CD4-positive, alpha-beta T cell treated with Interleukin-17A for 1 hour (primary cell): ENCODE measurements at regions not wholly inside any gene's neighbourhood (a gene's known extent, or its start where the extent isn't known, plus 50 kb on each side); places are given as distances from the start of the nearest gene placed in this dataset.

ENCODE experiments used
- DNase-seq: peaks from one replicate; pipeline ENCODE4 v3.0.0-alpha.2; 2020

GRCh38 chr7:142353147-142354060 is 95.5 kb upstream of the PRSS58 start:
- DNase-seq, result peak; percentile 15

GRCh38 chr7:142352543-142352942 is 94.7 kb upstream of the PRSS58 start:
- DNase-seq, result peak; percentile 51

GRCh38 chr7:142351145-142351544 is 93.3 kb upstream of the PRSS58 start:
- DNase-seq, result no peak

GRCh38 chr7:142349670-142350405 is 92.0 kb upstream of the PRSS58 start:
- no peak for DNase-seq

- DNase-seq, result no peak
These were observed 91.1 kb upstream of the PRSS58 start for GRCh38 chr7:142348921-142349405.

GRCh38 chr7:142348100-142348499 is 90.2 kb upstream of the PRSS58 start:
- no peak for DNase-seq

GRCh38 chr7:142347091-142347490 is 89.2 kb upstream of the PRSS58 start:
- DNase-seq, result no peak

- DNase-seq, result peak; percentile 48
These were observed 88.0 kb upstream of the PRSS58 start for GRCh38 chr7:142345811-142346210.

- DNase-seq, result peak; percentile 41
These were observed 81.0 kb upstream of the PRSS58 start for GRCh38 chr7:142338633-142339501.

- DNase-seq, result no peak
These were observed 79.5 kb upstream of the PRSS58 start for GRCh38 chr7:142337054-142338001.

- DNase-seq, result no peak
These were observed 76.9 kb upstream of the PRSS58 start for GRCh38 chr7:142334806-142335205.

- DNase-seq, result no peak
These were observed 76.4 kb upstream of the PRSS58 start for GRCh38 chr7:142334236-142334635.

- DNase-seq, result no peak
These were observed 74.6 kb upstream of the PRSS58 start for GRCh38 chr7:142332421-142332820.

- no peak for DNase-seq
These were observed 74.1 kb upstream of the PRSS58 start for GRCh38 chr7:142331941-142332340.

GRCh38 chr7:142329062-142329790 is 71.4 kb upstream of the PRSS58 start:
- DNase-seq, result no peak

- no peak for DNase-seq
These were observed 70.7 kb upstream of the PRSS58 start for GRCh38 chr7:142328551-142328950.

GRCh38 chr7:142327628-142328405 is 70.0 kb upstream of the PRSS58 start:
- no peak for DNase-seq

GRCh38 chr7:142323706-142324105 is 65.8 kb upstream of the PRSS58 start:
- DNase-seq, result peak; percentile 40

GRCh38 chr7:142321391-142321790 is 63.5 kb upstream of the PRSS58 start:
- DNase-seq, result no peak

GRCh38 chr7:142320883-142321282 is 63.0 kb upstream of the PRSS58 start:
- no peak for DNase-seq
